HTR-8/SVneo (cell line): ENCODE measurements at regions not wholly inside any gene's neighbourhood (a gene's known extent, or its start where the extent isn't known, plus 50 kb on each side); places are given as distances from the start of the nearest gene placed in this dataset.
"Not testable (repeated sequence)": the region's sequence is repeated elsewhere in the genome, so short reads cannot be mapped to it uniquely, and the experiment has no call there.

ENCODE experiments used
- DNase-seq: peaks from one replicate; pipeline ENCODE4 v3.0.0; 2011; ENCODE audit warnings: low spot score, mixed read lengths; ENCODE audit not compliant: insufficient read length
- FAIRE-seq: peaks from 2 replicates; lab custom pipeline; 2011; peaks lifted over from hg19 to GRCh38; lab: Jason Lieb, UNC

GRCh38 chr9:11103525-11103924 is 490.7 kb upstream of the PTPRD start:
- no peak for FAIRE-seq

GRCh38 chr9:11107196-11107595 is 494.4 kb upstream of the PTPRD start:
- no peak for FAIRE-seq
- DNase-seq, result no peak

More at GRCh38 chr9:11103525-11103924, 490.7 kb upstream of the PTPRD start:
- no peak for DNase-seq

- FAIRE-seq, result no peak
These were observed 515.4 kb upstream of the PTPRD start for GRCh38 chr9:11128156-11128555.

GRCh38 chr9:11135851-11136250 is 523.0 kb upstream of the PTPRD start:
- FAIRE-seq (no peak), DNase-seq (no peak)

More at GRCh38 chr9:11128156-11128555, 515.4 kb upstream of the PTPRD start:
- no peak for DNase-seq

- no peak for DNase-seq
- no peak for FAIRE-seq
These were observed 528.6 kb upstream of the PTPRD start for GRCh38 chr9:11141357-11141756.

- DNase-seq (no peak), FAIRE-seq (no peak)
These were observed 530.4 kb upstream of the PTPRD start for GRCh38 chr9:11142965-11143738.

GRCh38 chr9:11144746-11145145 is 531.9 kb upstream of the PTPRD start:
- no peak for FAIRE-seq
- DNase-seq, result no peak

- no peak for DNase-seq
- no peak for FAIRE-seq
These were observed 535.4 kb upstream of the PTPRD start for GRCh38 chr9:11148189-11148588.

- FAIRE-seq (no peak), DNase-seq (no peak)
These were observed 536.3 kb upstream of the PTPRD start for GRCh38 chr9:11149065-11149464.

GRCh38 chr9:11158063-11158462 is 545.3 kb upstream of the PTPRD start:
- DNase-seq (no peak), FAIRE-seq (no peak)

- FAIRE-seq (no peak), DNase-seq (no peak)
These were observed 545.9 kb upstream of the PTPRD start for GRCh38 chr9:11158676-11159075.

GRCh38 chr9:11159318-11159862 is 546.6 kb upstream of the PTPRD start:
- DNase-seq (no peak), FAIRE-seq (no peak)

- no peak for FAIRE-seq
- no peak for DNase-seq
These were observed 551.0 kb upstream of the PTPRD start for GRCh38 chr9:11163843-11164242.

- DNase-seq, result no peak
- FAIRE-seq, result no peak
These were observed 569.2 kb upstream of the PTPRD start for GRCh38 chr9:11182001-11182400.

GRCh38 chr9:11190719-11191118 is 577.9 kb upstream of the PTPRD start:
- no peak for DNase-seq
- FAIRE-seq, result no peak

GRCh38 chr9:11192993-11193392 is 580.2 kb upstream of the PTPRD start:
- DNase-seq (no peak), FAIRE-seq (no peak)

GRCh38 chr9:11194246-11194645 is 581.4 kb upstream of the PTPRD start:
- FAIRE-seq, result no peak
- no peak for DNase-seq

GRCh38 chr9:11196840-11197365 is 584.1 kb upstream of the PTPRD start:
- DNase-seq, FAIRE-seq: not testable (repeated sequence)

GRCh38 chr9:11199335-11199734 is 586.5 kb upstream of the PTPRD start:
- FAIRE-seq, result no peak
- no peak for DNase-seq

- DNase-seq, result no peak
- no peak for FAIRE-seq
These were observed 591.7 kb upstream of the PTPRD start for GRCh38 chr9:11204521-11204920.

- DNase-seq (no peak), FAIRE-seq (no peak)
These were observed 594.1 kb upstream of the PTPRD start for GRCh38 chr9:11206925-11207324.

- no peak for FAIRE-seq
- DNase-seq, result no peak
These were observed 620.9 kb upstream of the PTPRD start for GRCh38 chr9:11233696-11234095.
